ENCODE measurements at regions not wholly inside any gene's neighbourhood (a gene's known extent, or its start where the extent isn't known, plus 50 kb on each side); places are given as distances from the start of the nearest gene placed in this dataset.

- Histone ChIP-seq H3K9me3 (peaks cover 2 to 8% of the 10 kb centered on the region in 2 donors), H3K4me1 (no peaks in the 10 kb centered on the region), H3K27ac (no peak overlapping the region), H3K27me3 (no peaks in the 10 kb centered on the region), H3K36me3 (no peaks in the 10 kb centered on the region), H3K4me3 (no peak overlapping the region)
- intact Hi-C loops (cut with DNase I; ENCODE audit: low total_unique reads): no loop called here
- TF ChIP-seq CTCF (IDR thresholded peaks at IDR 0.05) (no peak), POLR2AphosphoS5 (IDR thresholded peaks at IDR 0.05) (no peak), POLR2A (IDR thresholded peaks at IDR 0.05) (no peak)
- DNase-seq (ENCODE audit: low spot score in 2 of 2): no peak
Observed at GRCh38 chr9:93898026-93898425, 57.1 kb downstream of the BARX1 start.

- H3K4me1 ChIP-seq: no peaks in the 10 kb centered on the region
- peaks cover 5 to 8% of the 10 kb centered on the region in 2 donors for H3K9me3 ChIP-seq
- no peak overlapping the region for H3K27ac ChIP-seq
- intact Hi-C loops (cut with DNase I; ENCODE audit: low total_unique reads): no loop called here
- no peaks in the 10 kb centered on the region for H3K36me3 ChIP-seq
- peak in 1 of 2 donors; percentile 41 for DNase-seq (ENCODE audit: low spot score in 2 of 2)
- H3K4me3 ChIP-seq: no peak overlapping the region
- no peaks in the 10 kb centered on the region for H3K27me3 ChIP-seq
- TF ChIP-seq POLR2A (IDR thresholded peaks at IDR 0.05): no peak
- no peak for TF ChIP-seq CTCF (IDR thresholded peaks at IDR 0.05)
- TF ChIP-seq POLR2AphosphoS5 (IDR thresholded peaks at IDR 0.05): no peak
Observed at GRCh38 chr9:93897075-93897970, 57.8 kb downstream of the BARX1 start.

- DNase-seq (ENCODE audit: low spot score in 2 of 2): peak in 1 of 2 donors; percentile 17
- Histone ChIP-seq H3K27ac (no peak overlapping the region), H3K9me3 (peaks cover 5 to 8% of the 10 kb centered on the region in 2 donors), H3K4me1 (no peaks in the 10 kb centered on the region), H3K36me3 (no peaks in the 10 kb centered on the region), H3K27me3 (no peaks in the 10 kb centered on the region), H3K4me3 (no peak overlapping the region)
- intact Hi-C loops (cut with DNase I; ENCODE audit: low total_unique reads): no loop called here
- TF ChIP-seq CTCF (IDR thresholded peaks at IDR 0.05): no peak
- no peak for TF ChIP-seq POLR2A (IDR thresholded peaks at IDR 0.05)
- TF ChIP-seq POLR2AphosphoS5 (IDR thresholded peaks at IDR 0.05): no peak
Observed at GRCh38 chr9:93896496-93897033, 58.6 kb downstream of the BARX1 start.

- no peak overlapping the region for H3K27ac ChIP-seq
- H3K4me3 ChIP-seq: no peak overlapping the region
- H3K9me3 ChIP-seq: peaks cover 5 to 8% of the 10 kb centered on the region in 2 donors
- H3K27me3 ChIP-seq: no peaks in the 10 kb centered on the region
- H3K36me3 ChIP-seq: no peaks in the 10 kb centered on the region
- no peak for TF ChIP-seq POLR2AphosphoS5 (IDR thresholded peaks at IDR 0.05)
- TF ChIP-seq POLR2A (IDR thresholded peaks at IDR 0.05): no peak
- TF ChIP-seq CTCF (IDR thresholded peaks at IDR 0.05): no peak
- no peaks in the 10 kb centered on the region for H3K4me1 ChIP-seq
- peak in 1 of 2 donors; percentile 20 for DNase-seq (ENCODE audit: low spot score in 2 of 2)
- intact Hi-C loops (cut with DNase I; ENCODE audit: low total_unique reads): no loop called here
Observed at GRCh38 chr9:93896093-93896492, 59.1 kb downstream of the BARX1 start.

- H3K4me1 ChIP-seq: no peaks in the 10 kb centered on the region
- no peaks in the 10 kb centered on the region for H3K27me3 ChIP-seq
- peak in 1 of 2 donors; percentile 43 for DNase-seq (ENCODE audit: low spot score in 2 of 2)
- H3K27ac ChIP-seq: no peak overlapping the region
- TF ChIP-seq POLR2A (IDR thresholded peaks at IDR 0.05): no peak
- TF ChIP-seq POLR2AphosphoS5 (IDR thresholded peaks at IDR 0.05): no peak
- no peak for TF ChIP-seq CTCF (IDR thresholded peaks at IDR 0.05)
- H3K36me3 ChIP-seq: no peaks in the 10 kb centered on the region
- peaks cover 5 to 8% of the 10 kb centered on the region in 2 donors for H3K9me3 ChIP-seq
- no peak overlapping the region for H3K4me3 ChIP-seq
- intact Hi-C loops (cut with DNase I; ENCODE audit: low total_unique reads): no loop called here
Observed at GRCh38 chr9:93895535-93895934, 59.6 kb downstream of the BARX1 start.

All from breast epithelium (tissue), 4 donors.